ENCODE measurements at regions not wholly inside any gene's neighbourhood (a gene's known extent, or its start where the extent isn't known, plus 50 kb on each side); places are given as distances from the start of the nearest gene placed in this dataset.
A peak's percentile ranks its signal among the peaks of the same experiment; 100 is the strongest.

DNA sequence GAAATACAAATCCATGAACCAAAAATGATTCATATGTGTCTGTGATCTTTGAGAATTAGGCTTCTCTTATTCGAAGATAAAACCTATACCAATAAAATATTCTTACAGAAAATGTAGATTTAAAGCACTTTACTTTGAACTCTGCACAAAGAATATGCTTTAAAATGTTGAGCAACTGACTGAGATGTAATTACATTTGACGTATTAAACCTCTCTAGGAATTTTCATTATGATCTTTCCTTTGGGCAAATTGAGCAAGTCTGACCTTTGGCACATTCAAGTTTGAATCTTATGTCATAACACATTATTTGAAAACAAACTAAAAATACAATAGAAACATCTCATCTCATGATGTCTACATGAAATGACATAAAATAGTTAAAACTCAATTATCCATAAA lies 69.2 kb upstream of the AHR start:
- TF ChIP-seq, protein P1, sequence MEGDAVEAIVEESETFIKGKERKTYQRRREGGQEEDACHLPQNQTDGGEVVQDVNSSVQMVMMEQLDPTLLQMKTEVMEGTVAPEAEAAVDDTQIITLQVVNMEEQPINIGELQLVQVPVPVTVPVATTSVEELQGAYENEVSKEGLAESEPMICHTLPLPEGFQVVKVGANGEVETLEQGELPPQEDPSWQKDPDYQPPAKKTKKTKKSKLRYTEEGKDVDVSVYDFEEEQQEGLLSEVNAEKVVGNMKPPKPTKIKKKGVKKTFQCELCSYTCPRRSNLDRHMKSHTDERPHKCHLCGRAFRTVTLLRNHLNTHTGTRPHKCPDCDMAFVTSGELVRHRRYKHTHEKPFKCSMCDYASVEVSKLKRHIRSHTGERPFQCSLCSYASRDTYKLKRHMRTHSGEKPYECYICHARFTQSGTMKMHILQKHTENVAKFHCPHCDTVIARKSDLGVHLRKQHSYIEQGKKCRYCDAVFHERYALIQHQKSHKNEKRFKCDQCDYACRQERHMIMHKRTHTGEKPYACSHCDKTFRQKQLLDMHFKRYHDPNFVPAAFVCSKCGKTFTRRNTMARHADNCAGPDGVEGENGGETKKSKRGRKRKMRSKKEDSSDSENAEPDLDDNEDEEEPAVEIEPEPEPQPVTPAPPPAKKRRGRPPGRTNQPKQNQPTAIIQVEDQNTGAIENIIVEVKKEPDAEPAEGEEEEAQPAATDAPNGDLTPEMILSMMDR (IDR thresholded peaks at IDR 0.05 in 8 of 11, conservative IDR thresholded peaks at IDR 0.05 in 3 of 11) = no peak
- no peak for TF ChIP-seq POLR2A (IDR thresholded peaks at IDR 0.05)
- TF ChIP-seq POLR2AphosphoS5 (IDR thresholded peaks at IDR 0.05) = no peak
- H3K36me3 ChIP-seq = no peaks in the 10 kb centered on the region
- no peaks in the 10 kb centered on the region for H3K27me3 ChIP-seq (replicated peaks in 1 of 7)
- peaks cover 0 to 9% (median 4%) of the 10 kb centered on the region in 6 donors for H3K4me1 ChIP-seq
- H3K9me3 ChIP-seq = no peaks in the 10 kb centered on the region
- WGBS, 5 donors = 86 to 92% (median 88%) methylated on average over 2 of the region's 2 CpGs
- no peak overlapping the region for H3K4me3 ChIP-seq
- no peak for DNase-seq
- no peak overlapping the region for H3K27ac ChIP-seq
- intact Hi-C loops (cut with DNase I; ENCODE audit: low total_unique reads) = no loop called here

DNA sequence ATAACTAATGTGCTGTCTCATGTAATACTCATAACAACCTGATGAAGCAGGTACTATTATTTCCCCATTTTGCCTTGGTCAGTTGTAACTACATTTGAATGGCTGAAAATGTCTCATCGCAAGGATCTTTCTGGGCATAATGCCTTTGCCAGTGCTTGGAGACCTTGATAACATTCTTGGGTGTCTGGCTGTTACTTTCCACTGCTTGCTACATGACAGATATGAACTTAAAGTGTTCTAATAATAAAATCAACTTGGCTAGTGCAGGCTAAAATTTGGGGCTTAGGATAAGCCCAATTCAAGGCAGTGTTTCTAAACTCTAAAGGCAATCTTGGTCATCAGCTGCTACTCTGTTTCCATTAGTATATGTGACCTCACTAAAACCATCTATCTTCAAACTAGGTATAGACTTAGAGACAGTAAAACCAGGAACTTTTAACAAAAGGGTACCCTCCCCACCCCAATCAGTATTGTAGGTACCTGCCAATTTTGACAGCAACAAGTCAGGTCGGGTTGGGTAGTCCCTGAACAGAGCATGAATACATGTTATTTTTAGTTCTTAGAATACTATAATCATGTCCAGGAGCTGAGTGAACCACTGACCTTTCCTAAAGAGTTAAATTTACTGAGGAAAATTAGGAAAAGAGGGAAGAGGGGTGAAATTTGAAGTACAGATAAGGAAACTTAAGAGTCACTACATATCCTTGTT lies 68.2 kb upstream of the AHR start:
- no peak for DNase-seq
- no peak overlapping the region for H3K27ac ChIP-seq
- H3K36me3 ChIP-seq = no peaks in the 10 kb centered on the region
- H3K9me3 ChIP-seq = no peaks in the 10 kb centered on the region
- no peaks in the 10 kb centered on the region for H3K27me3 ChIP-seq (replicated peaks in 1 of 7)
- peaks cover 0 to 19% (median 8%) of the 10 kb centered on the region in 6 donors for H3K4me1 ChIP-seq
- TF ChIP-seq POLR2A (IDR thresholded peaks at IDR 0.05) (no peak), POLR2AphosphoS5 (IDR thresholded peaks at IDR 0.05) (no peak)
- TF ChIP-seq, protein P1 (IDR thresholded peaks at IDR 0.05 in 8 of 11, conservative IDR thresholded peaks at IDR 0.05 in 3 of 11) = no peak
- 83 to 90% (median 87%) methylated on average over 2 of the region's 2 CpGs for WGBS, 5 donors
- no peak overlapping the region for H3K4me3 ChIP-seq
- intact Hi-C loops (cut with DNase I; ENCODE audit: low total_unique reads) = no loop called here

DNA sequence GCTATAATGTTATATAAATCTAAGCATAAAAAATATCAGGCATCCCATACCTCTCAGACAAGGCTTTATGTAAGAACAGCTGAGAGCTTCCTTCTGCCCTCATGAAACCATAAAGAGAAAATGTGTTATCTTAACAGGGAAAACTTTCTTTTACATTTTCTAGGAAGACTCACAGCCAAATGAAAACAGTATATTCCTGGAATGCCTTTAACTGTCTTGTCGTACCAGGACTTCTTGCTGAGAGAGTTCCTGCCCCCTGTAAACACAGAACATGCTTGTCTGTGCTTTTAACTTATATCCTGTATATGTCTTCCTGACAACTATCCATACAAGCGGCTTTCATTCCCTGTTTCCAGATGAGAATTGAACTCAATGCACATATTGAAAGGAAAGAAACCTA lies 64.8 kb upstream of the AHR start:
- Histone ChIP-seq H3K4me1 (peaks cover 0 to 20% (median 8%) of the 10 kb centered on the region in 6 donors), H3K4me3 (no peak overlapping the region), H3K36me3 (no peaks in the 10 kb centered on the region), H3K9me3 (no peaks in the 10 kb centered on the region), H3K27me3 (replicated peaks in 1 of 7) (no peaks in the 10 kb centered on the region), H3K27ac (peak overlapping the region in 5 of 8 donors; percentile 41 to 72 (median 61))
- intact Hi-C loops (cut with DNase I; ENCODE audit: low total_unique reads) = no loop called here
- TF ChIP-seq POLR2AphosphoS5 (IDR thresholded peaks at IDR 0.05) (no peak), POLR2A (IDR thresholded peaks at IDR 0.05) (no peak)
- TF ChIP-seq, protein P1 (IDR thresholded peaks at IDR 0.05 in 8 of 11, conservative IDR thresholded peaks at IDR 0.05 in 3 of 11) = no peak
- 56 to 63% (median 59%) methylated on average over 2 of the region's 2 CpGs for WGBS, 5 donors
- no peak for DNase-seq

DNA sequence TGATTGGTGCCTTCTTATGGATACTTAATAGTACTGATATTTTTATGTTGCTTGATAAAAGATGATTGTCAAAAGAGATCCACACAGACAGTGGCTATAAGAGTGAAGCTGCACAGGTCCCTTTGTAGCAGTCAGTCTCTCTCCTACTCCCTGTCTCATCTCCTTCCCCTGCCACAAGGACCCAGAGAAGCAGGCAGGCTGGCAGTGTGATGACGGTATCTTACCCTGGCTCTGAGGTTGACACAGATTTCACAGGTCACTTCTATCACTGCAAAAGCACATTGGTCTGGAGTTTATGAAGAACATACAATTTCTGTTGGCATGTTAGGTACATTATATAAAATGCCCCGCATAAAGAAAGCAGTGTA lies 64.4 kb upstream of the AHR start:
- peak overlapping the region in 6 of 8 donors; percentile 14 to 72 (median 54) for H3K27ac ChIP-seq
- no peak for TF ChIP-seq POLR2AphosphoS5 (IDR thresholded peaks at IDR 0.05)
- TF ChIP-seq, protein P1 (IDR thresholded peaks at IDR 0.05 in 8 of 11, conservative IDR thresholded peaks at IDR 0.05 in 3 of 11) = no peak
- H3K27me3 ChIP-seq (replicated peaks in 1 of 7) = no peaks in the 10 kb centered on the region
- 17 to 45% (median 36%) methylated on average over 2 of the region's 2 CpGs for WGBS, 5 donors
- no peak overlapping the region for H3K4me3 ChIP-seq
- intact Hi-C loops (cut with DNase I; ENCODE audit: low total_unique reads) = no loop called here
- no peaks in the 10 kb centered on the region for H3K9me3 ChIP-seq
- DNase-seq = no peak
- peaks cover 0 to 20% (median 8%) of the 10 kb centered on the region in 6 donors for H3K4me1 ChIP-seq
- H3K36me3 ChIP-seq = no peaks in the 10 kb centered on the region

Data from spleen (tissue), 11 donors.